Left lobe of liver (tissue), 2 donors: ENCODE measurements at regions not wholly inside any gene's neighbourhood (a gene's known extent, or its start where the extent isn't known, plus 50 kb on each side); places are given as distances from the start of the nearest gene placed in this dataset.
"Not testable (repeated sequence)": the region's sequence is repeated elsewhere in the genome, so short reads cannot be mapped to it uniquely, and the experiment has no call there.

Experiments
- ATAC-seq: fragments of 200-7000 bp; cut with Tn5 transposase; one replicate; pipeline ENCODE4 v1.9.1; 2020; ENCODE audit warnings: mild to moderate bottlenecking, moderate library complexity
- DNase-seq: peaks from one replicate; pipeline ENCODE4 v3.0.0-alpha.2; 2020; ENCODE audit warnings: low spot score
- donor health status: DM: no; HTN: no; CAD: no; lungs with moderate emphysema.
- donor health status: DM: no; HTN: yes; CAD: no.

- DNase-seq, result peak; percentile 71
- peak; percentile 90 for ATAC-seq
Observed at GRCh38 chr3:35042210-35042991, 596.9 kb upstream of the ARPP21 start.

GRCh38 chr3:35043040-35043439 is 596.3 kb upstream of the ARPP21 start:
- no peak for ATAC-seq
- no peak for DNase-seq

- ATAC-seq (no peak), DNase-seq (no peak)
Observed at GRCh38 chr3:35044190-35044589, 595.1 kb upstream of the ARPP21 start.

GRCh38 chr3:35045118-35045517 is 594.2 kb upstream of the ARPP21 start:
- ATAC-seq (no peak), DNase-seq (no peak)

- ATAC-seq (no peak), DNase-seq (no peak)
Observed at GRCh38 chr3:35064761-35065160, 574.6 kb upstream of the ARPP21 start.

- ATAC-seq, result no peak
Observed at GRCh38 chr3:35065891-35066290, 573.4 kb upstream of the ARPP21 start.

GRCh38 chr3:35067750-35068149 is 571.6 kb upstream of the ARPP21 start:
- ATAC-seq (no peak), DNase-seq (no peak)

More at GRCh38 chr3:35065891-35066290, 573.4 kb upstream of the ARPP21 start:
- no peak for DNase-seq

- ATAC-seq (no peak), DNase-seq (no peak)
Observed at GRCh38 chr3:35070088-35070487, 569.2 kb upstream of the ARPP21 start.

- ATAC-seq, result no peak
Observed at GRCh38 chr3:35071772-35072171, 567.6 kb upstream of the ARPP21 start.

GRCh38 chr3:35078780-35079179 is 560.5 kb upstream of the ARPP21 start:
- DNase-seq (no peak), ATAC-seq (no peak)

More at GRCh38 chr3:35071772-35072171, 567.6 kb upstream of the ARPP21 start:
- DNase-seq, result no peak

- no peak for DNase-seq
- no peak for ATAC-seq
Observed at GRCh38 chr3:35079403-35079802, 559.9 kb upstream of the ARPP21 start.

- ATAC-seq (no peak), DNase-seq (no peak)
Observed at GRCh38 chr3:35081899-35082298, 557.4 kb upstream of the ARPP21 start.

GRCh38 chr3:35088943-35089342 is 550.4 kb upstream of the ARPP21 start:
- ATAC-seq (no peak), DNase-seq (no peak)

GRCh38 chr3:35114686-35115085 is 524.6 kb upstream of the ARPP21 start:
- ATAC-seq (no peak), DNase-seq (no peak)

- DNase-seq, result no peak
Observed at GRCh38 chr3:35120026-35120425, 519.3 kb upstream of the ARPP21 start.

GRCh38 chr3:35137612-35138011 is 501.7 kb upstream of the ARPP21 start:
- ATAC-seq, result no peak
- no peak for DNase-seq

More at GRCh38 chr3:35120026-35120425, 519.3 kb upstream of the ARPP21 start:
- no peak for ATAC-seq

GRCh38 chr3:35141406-35141805 is 497.9 kb upstream of the ARPP21 start:
- DNase-seq, result no peak
- no peak for ATAC-seq

- no peak for ATAC-seq
Observed at GRCh38 chr3:35144011-35144410, 495.3 kb upstream of the ARPP21 start.

GRCh38 chr3:35146256-35147035 is 492.9 kb upstream of the ARPP21 start:
- not testable (repeated sequence) for ATAC-seq

More at GRCh38 chr3:35144011-35144410, 495.3 kb upstream of the ARPP21 start:
- no peak for DNase-seq

GRCh38 chr3:35183927-35184675 is 455.2 kb upstream of the ARPP21 start:
- DNase-seq (no peak), ATAC-seq (no peak)

More at GRCh38 chr3:35146256-35147035, 492.9 kb upstream of the ARPP21 start:
- DNase-seq, result not testable (repeated sequence)

- no peak for DNase-seq
- ATAC-seq, result peak; percentile 44
Observed at GRCh38 chr3:35184775-35185174, 454.6 kb upstream of the ARPP21 start.
